K562 (cell line): ENCODE measurements at regions not wholly inside any gene's neighbourhood (a gene's known extent, or its start where the extent isn't known, plus 50 kb on each side); places are given as distances from the start of the nearest gene placed in this dataset.
A peak's percentile ranks its signal among the peaks of the same experiment; 100 is the strongest.

Experiments used
- ARID3B ChIP-seq: fragments of 250-450 bp; sonication (Bioruptor Pico); IDR thresholded peaks from 2 replicates; pipeline ENCODE4 v1.4.0; 2020; ENCODE audit warnings: borderline replicate concordance
- MECOM ChIP-seq: fragments of 250-450 bp; sonication (Bioruptor Pico); IDR thresholded peaks from 2 replicates; pipeline ENCODE4 v1.8.0; 2022; ENCODE audit warnings: inconsistent platforms
- NR3C1 ChIP-seq: sonication (generic); formaldehyde crosslinking; IDR thresholded peaks from 2 replicates; pipeline ENCODE4 v1.8.1; 2022; ENCODE audit warnings: missing genetic modification reagents
- PHTF2 ChIP-seq: fragments of 250-450 bp; sonication (Bioruptor Pico); IDR thresholded peaks from 2 replicates; pipeline ENCODE4 v1.5.0; 2021; ENCODE audit warnings: mild to moderate bottlenecking
- PRPF4 ChIP-seq: fragments of 200-400 bp; formaldehyde crosslinking; IDR thresholded peaks from one replicate; pipeline ENCODE4 v1.6.1; 2017; ENCODE audit warnings: low read length, low read depth, mild to moderate bottlenecking; ENCODE audit not compliant: insufficient read depth, poor library complexity, severe bottlenecking
- SETDB1 ChIP-seq: IDR thresholded peaks from one replicate; pipeline ENCODE4 v1.6.1; 2012; ENCODE audit warnings: low read length, control low read depth, inconsistent platforms
- TEAD4 ChIP-seq, 2 experiments: sonication (generic) in 1 of 2; formaldehyde crosslinking in 1 of 2; IDR thresholded peaks; 2 replicates each; pipeline versions ENCODE4 v1.6.1 to v1.8.0; 2012 to 2022; ENCODE audit warnings: borderline replicate concordance in 1 of 2, inconsistent platforms in 1 of 2, low read length in 1 of 2, mild to moderate bottlenecking in 1 of 2, missing genetic modification reagents in 1 of 2
- ZKSCAN8 ChIP-seq: fragments of 200-800 bp; sonication (Bioruptor generic); IDR thresholded peaks from 2 replicates; pipeline ENCODE4 v1.6.1; 2016; ENCODE audit warnings: missing genetic modification characterization, missing compliant biosample characterization
- ZNF263 ChIP-seq: sonication (generic); formaldehyde crosslinking; IDR thresholded peaks from 2 replicates; pipeline ENCODE4 v1.8.0; 2022; ENCODE audit warnings: mild to moderate bottlenecking, missing genetic modification reagents, borderline replicate concordance
- TF ChIP-seq, protein P1 (sequence below), 2 experiments: fragments of 200-800 bp in 1 of 2; sonication (Bioruptor generic) in 1 of 2; sonication (generic) in 1 of 2; formaldehyde crosslinking in 1 of 2; IDR thresholded peaks in 1 of 2; conservative IDR thresholded peaks in 1 of 2; 2 replicates each; pipeline versions ENCODE4 v1.5.0 to v1.6.1; 2016 to 2020; ENCODE audit warnings: missing compliant biosample characterization in 1 of 2, missing genetic modification characterization in 1 of 2, missing genetic modification reagents in 1 of 2
- TF ChIP-seq, protein P2 (sequence below): fragments of 250-450 bp; sonication (Bioruptor Pico); IDR thresholded peaks from 2 replicates; pipeline ENCODE4 v1.8.0; 2022; ENCODE audit warnings: inconsistent platforms, mild to moderate bottlenecking, moderate library complexity, borderline replicate concordance
- TF ChIP-seq, protein P3 (sequence below): fragments of 250-450 bp; sonication (Bioruptor Pico); IDR thresholded peaks from 2 replicates; pipeline ENCODE4 v1.5.0; 2022; ENCODE audit warnings: mild to moderate bottlenecking
- TF ChIP-seq, protein P4 (sequence below): sonication (generic); formaldehyde crosslinking; IDR thresholded peaks from 2 replicates; pipeline ENCODE4 v1.8.1; 2022; ENCODE audit warnings: missing genetic modification reagents
- TF ChIP-seq, protein P5 (sequence below): sonication (generic); formaldehyde crosslinking; IDR thresholded peaks from 2 replicates; pipeline ENCODE4 v1.8.0; 2022; ENCODE audit warnings: mild to moderate bottlenecking, missing genetic modification reagents, borderline replicate concordance

DNA sequence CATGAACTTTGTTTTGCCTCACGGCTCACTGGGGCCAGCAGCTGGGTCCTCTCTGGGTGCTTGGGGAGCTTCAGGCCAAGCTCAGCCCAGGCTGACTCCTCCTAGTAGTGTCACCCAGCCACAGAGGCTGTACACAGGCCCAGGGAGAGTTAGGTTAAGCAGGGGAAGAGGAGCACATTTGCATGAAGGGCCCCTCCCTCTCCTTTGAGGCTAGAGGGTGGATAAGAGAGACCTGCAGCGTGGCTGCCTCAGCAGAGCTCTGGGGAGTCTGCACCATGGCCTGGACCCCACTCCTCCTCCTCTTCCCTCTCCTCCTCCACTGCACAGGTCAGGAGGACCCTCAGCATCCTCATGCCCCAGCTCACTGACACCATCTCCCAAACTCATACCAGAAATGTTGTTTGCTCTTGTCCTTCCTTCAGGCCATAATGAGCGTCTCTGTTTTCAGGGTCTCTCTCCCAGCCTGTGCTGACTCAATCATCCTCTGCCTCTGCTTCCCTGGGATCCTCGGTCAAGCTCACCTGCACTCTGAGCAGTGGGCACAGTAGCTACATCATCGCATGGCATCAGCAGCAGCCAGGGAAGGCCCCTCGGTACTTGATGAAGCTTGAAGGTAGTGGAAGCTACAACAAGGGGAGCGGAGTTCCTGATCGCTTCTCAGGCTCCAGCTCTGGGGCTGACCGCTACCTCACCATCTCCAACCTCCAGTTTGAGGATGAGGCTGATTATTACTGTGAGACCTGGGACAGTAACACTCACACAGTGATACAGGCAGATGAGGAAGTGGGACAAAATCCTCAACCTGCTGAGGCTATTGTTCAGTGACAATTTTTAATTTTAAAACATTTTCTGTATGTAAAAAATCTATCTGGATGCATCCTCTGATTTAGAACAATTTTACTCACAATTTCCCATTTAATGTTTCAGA is 82.4 kb upstream of the VPREB1 start (continued):
- TF ChIP-seq, protein P1, sequence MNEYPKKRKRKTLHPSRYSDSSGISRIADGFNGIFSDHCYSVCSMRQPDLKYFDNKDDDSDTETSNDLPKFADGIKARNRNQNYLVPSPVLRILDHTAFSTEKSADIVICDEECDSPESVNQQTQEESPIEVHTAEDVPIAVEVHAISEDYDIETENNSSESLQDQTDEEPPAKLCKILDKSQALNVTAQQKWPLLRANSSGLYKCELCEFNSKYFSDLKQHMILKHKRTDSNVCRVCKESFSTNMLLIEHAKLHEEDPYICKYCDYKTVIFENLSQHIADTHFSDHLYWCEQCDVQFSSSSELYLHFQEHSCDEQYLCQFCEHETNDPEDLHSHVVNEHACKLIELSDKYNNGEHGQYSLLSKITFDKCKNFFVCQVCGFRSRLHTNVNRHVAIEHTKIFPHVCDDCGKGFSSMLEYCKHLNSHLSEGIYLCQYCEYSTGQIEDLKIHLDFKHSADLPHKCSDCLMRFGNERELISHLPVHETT (CRISPR knock-in tag; conservative IDR thresholded peaks at IDR 0.05 in 1 of 2, IDR thresholded peaks at IDR 0.05 in 1 of 2) = 0 out of 4 replicates have a peak, but pooled peaks of 1 of the 2 experiments have one; percentile 47
- TF ChIP-seq SETDB1 (peak; percentile 64), ARID3B (CRISPR knock-in tag) (0 out of 2 replicates have a peak, but pooled peaks have one; percentile 1), ZKSCAN8 (CRISPR knock-in tag) (no peak), PHTF2 (CRISPR knock-in tag) (0 out of 2 replicates have a peak, but pooled peaks have one; percentile 57), NR3C1 (CRISPR knock-in tag) (no peak), MECOM (CRISPR knock-in tag) (no peak), ZNF263 (CRISPR knock-in tag) (peak; percentile 60; the same call in 1 of the 2 replicates), PRPF4 (no peak), TEAD4 (IDR thresholded peaks at IDR 0.05; ENCODE audit: low read length) (no peak), TEAD4 (CRISPR knock-in tag; IDR thresholded peaks at IDR 0.05; ENCODE audit: borderline replicate concordance) (no peak)
- TF ChIP-seq, protein P2, sequence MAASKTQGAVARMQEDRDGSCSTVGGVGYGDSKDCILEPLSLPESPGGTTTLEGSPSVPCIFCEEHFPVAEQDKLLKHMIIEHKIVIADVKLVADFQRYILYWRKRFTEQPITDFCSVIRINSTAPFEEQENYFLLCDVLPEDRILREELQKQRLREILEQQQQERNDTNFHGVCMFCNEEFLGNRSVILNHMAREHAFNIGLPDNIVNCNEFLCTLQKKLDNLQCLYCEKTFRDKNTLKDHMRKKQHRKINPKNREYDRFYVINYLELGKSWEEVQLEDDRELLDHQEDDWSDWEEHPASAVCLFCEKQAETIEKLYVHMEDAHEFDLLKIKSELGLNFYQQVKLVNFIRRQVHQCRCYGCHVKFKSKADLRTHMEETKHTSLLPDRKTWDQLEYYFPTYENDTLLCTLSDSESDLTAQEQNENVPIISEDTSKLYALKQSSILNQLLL = 0 out of 2 replicates have a peak, but pooled peaks have one; percentile 11
- TF ChIP-seq, protein P3, sequence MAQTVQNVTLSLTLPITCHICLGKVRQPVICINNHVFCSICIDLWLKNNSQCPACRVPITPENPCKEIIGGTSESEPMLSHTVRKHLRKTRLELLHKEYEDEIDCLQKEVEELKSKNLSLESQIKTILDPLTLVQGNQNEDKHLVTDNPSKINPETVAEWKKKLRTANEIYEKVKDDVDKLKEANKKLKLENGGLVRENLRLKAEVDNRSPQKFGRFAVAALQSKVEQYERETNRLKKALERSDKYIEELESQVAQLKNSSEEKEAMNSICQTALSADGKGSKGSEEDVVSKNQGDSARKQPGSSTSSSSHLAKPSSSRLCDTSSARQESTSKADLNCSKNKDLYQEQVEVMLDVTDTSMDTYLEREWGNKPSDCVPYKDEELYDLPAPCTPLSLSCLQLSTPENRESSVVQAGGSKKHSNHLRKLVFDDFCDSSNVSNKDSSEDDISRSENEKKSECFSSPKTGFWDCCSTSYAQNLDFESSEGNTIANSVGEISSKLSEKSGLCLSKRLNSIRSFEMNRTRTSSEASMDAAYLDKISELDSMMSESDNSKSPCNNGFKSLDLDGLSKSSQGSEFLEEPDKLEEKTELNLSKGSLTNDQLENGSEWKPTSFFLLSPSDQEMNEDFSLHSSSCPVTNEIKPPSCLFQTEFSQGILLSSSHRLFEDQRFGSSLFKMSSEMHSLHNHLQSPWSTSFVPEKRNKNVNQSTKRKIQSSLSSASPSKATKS (CRISPR knock-in tag) = 0 out of 2 replicates have a peak, but pooled peaks have one; percentile 36
- TF ChIP-seq, protein P4, sequence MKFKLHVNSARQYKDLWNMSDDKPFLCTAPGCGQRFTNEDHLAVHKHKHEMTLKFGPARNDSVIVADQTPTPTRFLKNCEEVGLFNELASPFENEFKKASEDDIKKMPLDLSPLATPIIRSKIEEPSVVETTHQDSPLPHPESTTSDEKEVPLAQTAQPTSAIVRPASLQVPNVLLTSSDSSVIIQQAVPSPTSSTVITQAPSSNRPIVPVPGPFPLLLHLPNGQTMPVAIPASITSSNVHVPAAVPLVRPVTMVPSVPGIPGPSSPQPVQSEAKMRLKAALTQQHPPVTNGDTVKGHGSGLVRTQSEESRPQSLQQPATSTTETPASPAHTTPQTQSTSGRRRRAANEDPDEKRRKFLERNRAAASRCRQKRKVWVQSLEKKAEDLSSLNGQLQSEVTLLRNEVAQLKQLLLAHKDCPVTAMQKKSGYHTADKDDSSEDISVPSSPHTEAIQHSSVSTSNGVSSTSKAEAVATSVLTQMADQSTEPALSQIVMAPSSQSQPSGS = no peak
- TF ChIP-seq, protein P5, sequence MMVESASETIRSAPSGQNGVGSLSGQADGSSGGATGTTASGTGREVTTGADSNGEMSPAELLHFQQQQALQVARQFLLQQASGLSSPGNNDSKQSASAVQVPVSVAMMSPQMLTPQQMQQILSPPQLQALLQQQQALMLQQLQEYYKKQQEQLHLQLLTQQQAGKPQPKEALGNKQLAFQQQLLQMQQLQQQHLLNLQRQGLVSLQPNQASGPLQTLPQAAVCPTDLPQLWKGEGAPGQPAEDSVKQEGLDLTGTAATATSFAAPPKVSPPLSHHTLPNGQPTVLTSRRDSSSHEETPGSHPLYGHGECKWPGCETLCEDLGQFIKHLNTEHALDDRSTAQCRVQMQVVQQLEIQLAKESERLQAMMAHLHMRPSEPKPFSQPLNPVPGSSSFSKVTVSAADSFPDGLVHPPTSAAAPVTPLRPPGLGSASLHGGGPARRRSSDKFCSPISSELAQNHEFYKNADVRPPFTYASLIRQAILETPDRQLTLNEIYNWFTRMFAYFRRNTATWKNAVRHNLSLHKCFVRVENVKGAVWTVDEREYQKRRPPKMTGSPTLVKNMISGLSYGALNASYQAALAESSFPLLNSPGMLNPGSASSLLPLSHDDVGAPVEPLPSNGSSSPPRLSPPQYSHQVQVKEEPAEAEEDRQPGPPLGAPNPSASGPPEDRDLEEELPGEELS (CRISPR knock-in tag) = no peak
